ENCODE measurements at regions not wholly inside any gene's neighbourhood (a gene's known extent, or its start where the extent isn't known, plus 50 kb on each side); places are given as distances from the start of the nearest gene placed in this dataset.
A peak's percentile ranks its signal among the peaks of the same experiment; 100 is the strongest.

DNA sequence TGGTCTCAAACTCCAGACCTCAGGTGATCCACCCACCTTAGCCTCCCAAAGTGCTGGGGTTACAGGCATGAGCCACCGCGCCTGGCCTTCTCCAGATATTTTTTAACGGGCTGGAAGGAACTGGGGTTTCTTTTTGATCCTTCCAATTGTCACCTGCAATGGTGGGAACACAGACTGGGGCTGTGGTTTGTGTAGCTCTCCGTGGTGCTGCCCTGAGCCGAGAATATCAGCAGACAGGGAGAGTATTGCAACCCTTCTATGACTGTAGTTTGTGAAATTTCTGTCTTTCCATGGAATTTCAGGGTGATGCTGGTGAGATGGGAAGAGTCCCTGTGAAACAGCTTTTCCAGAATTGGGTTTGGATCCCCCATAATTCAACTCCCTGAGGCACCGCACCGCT, 263.5 kb downstream of the ENGASE start:
- no peak for DNase-seq

DNA sequence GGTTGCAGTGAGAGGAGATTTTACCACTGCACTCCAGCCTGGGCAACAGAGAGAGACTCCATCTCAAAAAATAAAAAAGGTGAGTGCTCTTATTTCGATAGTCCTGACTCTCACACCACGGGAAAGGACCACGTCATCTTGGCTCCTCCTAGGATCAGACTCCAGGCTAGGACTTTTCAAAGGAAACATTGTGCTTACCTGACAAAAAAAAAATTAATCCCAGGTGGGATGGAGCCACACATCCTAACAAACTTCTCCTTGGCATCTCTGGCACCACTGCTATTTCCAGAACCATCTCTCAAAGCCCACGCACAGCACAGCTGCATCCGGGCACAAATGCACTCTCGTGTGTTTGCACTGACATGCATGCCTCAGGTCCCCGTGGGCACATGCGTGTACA, 262.4 kb downstream of the ENGASE start:
- no peak for DNase-seq

DNA sequence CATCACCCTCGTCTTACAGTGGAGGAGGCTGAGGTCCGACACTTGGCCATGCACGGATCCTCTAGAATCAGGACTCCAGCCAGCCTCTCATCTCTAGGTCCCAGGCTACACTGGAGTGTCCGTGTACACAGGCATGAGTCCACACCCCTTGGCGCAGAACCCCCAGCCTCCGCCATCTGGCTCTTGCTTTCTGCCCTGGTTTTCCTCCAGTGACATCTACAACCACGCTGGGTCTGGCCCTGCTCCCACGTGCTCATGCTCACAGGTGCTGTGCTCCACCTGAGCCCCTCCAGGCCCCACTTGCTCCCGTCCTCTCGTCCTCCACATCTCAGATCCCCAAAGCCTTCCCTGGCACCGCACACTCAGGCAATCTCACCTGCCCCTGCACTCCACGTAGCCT, 260.8 kb downstream of the ENGASE start:
- no peak for DNase-seq

DNA sequence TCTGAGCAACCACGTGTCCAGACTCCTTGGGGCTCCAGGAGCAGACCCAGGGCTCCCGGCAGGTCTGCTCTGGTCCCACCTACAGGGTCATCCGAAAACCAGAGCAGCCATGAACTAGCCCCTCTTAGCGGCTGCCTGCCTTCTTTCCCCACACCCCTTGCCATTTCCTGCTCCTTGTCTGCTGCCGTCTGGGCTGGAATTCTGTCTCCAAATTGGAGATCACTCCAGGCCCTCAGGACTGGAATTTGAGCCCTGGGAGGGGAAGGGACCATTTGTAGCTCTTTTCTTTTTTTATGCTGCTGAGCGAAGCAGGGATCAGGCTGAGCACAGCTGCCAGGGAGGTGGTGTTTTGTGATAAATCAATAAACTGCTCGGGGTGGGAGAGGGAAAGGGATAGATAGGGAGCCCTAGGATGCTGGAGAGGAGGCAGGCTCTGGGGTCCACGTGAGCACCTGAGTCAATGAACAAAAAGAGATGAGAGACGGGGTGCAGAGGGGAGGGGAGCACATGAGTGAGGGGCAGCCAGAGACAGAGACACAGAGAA, 257.5 kb downstream of the ENGASE start:
- peak; percentile 73 for DNase-seq

DNA sequence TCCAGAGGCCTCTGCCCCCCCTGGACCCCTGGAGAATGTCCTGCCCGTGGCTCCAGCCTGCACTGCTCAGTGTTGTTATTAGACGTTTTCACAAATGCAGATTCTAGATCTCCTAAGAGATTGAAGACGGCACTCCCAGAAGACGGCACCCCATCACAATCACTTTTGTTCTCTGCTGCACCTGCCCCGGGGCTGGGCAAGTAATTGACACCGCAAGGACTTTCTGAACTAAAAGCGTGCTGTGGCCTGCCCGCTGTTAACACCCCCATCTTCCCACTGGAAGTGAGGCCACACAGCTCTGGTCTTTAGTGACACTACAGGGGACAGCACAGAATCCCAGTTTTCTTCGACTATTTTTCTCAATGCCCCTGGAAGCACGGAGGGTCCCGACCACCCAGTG, 256.9 kb downstream of the ENGASE start:
- DNase-seq: no peak

DNA sequence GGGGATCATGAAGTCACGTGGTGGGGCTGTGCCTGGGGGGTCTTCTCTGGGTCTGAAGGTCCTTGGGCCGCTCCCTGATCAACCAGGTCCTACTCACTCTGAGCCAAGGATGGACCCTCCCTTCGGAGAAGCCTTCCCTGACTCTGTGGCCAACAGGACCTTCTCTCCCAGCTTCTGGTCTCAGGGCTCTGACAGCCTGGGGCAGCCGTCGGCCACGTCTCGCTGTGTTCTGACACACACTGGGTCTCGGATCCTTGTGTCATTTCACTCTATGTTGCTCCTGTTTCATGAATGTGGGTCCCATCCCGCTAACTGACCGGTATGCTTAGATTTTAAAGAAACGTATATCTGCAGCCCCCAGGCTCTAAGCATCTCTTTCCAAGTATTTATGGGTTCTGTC, 256.1 kb downstream of the ENGASE start:
- DNase-seq: no peak

DNA sequence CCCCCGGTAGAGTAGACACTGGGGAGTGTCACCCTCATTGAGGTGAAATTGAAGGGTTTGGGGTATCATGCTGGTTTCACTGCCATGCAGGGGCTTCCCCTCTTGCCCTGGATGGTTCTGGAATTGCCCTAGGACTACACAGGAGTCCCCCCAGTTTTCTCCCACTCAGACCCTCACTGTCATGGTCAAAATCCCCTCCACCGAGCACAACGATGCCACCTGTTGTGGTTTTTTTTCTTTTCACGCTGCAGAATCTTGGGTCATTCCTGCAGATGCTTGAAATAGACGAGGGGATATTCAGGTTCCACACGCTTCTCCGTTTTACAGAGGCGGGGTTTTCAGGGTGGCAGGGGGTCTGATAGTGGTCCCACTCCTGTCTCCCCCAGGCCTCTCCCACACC, 255.6 kb downstream of the ENGASE start:
- DNase-seq: no peak

DNA sequence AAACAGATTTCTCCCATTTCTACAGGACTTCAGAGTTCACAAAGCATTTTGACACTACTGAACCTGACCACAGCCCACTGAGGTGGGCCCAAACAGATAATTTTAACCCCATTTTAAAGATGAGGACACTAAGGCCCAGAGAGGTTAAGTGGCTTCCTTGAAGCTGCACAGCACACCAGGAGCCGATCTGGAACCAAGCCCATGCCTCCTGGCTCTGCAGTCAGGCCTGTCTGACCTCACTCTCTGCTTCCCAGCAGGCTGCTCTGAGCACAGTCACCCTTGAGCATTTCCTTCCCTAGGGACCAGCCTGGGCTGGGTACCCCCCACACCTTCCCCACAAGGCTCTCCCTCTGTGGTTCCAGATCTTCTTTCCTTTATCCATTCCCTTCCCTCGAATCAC, 252.2 kb downstream of the ENGASE start:
- DNase-seq: no peak

DNA sequence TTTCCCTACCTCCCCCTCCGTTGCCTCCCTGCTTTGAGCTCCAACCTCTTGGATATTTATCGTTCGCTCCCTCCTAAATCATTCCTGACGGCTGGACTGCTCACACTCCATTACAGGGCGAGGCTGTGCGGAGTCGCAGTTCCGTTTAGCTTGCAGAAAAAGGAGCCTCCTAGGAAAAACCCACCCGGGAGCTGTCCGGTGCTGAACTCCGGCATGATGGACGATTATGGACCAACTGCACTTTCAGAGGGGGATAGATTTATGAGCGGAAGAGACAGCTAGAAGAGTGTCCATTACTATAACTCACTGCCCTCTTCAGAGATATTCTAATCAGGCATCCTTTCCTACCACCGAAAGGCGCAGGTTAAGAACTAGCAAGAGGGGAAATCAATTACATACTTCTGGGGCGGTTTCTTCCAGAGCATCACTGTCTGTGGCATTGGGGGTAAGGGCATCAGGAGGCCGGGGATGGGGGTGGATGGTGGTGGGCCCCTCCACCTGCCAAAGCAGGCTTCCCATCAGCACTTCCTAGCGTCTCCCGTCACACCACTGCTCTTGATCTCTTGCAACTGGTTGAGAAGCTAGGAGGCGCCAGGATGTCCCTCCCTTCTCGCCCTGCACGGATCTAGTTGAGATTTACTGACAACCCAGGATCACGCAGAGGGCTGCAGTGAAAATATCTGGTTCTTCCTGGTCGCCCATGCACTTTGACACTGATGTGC, 251.2 kb downstream of the ENGASE start:
- no peak for DNase-seq

DNA sequence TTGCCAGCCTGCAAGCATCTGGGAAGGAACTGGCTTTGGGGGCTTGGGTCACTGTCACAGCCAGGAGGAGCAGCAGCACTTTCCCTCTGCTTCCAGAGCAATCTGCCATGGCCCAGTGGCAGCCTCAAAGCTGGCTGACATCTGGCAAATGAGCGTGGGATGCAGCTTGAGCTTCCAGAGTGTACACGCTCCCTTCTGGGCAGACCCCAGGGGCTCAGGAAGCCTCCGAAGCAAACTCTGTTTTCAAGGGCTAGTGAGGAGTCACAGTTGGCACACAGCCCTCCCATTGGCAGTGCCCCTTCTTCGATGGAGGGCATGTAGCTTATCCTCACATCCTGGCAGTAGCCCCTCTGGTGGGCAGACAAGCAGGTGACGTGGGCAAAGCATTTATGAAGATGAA, 249.6 kb downstream of the ENGASE start:
- peak; percentile 63 for DNase-seq

DNA sequence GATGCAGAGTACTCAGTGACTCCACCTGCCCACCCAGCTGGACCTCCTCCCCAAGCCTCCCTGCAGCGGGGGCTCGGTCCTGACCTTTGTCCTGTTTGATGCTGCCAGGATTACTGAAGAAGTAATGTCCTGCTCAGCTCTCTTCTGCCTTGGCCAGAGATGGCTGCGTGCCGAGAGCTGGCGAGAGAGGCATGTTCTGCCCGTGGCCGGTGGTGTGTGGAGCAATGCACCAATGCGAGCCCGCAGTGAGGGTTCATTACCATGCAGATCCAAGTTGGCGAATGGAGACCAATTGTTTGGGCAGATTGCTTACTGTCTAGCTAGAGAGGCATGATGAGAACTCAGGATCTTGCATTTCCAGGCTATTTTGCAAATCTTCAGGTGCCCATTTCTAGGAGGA, 248.9 kb downstream of the ENGASE start:
- DNase-seq: no peak

DNA sequence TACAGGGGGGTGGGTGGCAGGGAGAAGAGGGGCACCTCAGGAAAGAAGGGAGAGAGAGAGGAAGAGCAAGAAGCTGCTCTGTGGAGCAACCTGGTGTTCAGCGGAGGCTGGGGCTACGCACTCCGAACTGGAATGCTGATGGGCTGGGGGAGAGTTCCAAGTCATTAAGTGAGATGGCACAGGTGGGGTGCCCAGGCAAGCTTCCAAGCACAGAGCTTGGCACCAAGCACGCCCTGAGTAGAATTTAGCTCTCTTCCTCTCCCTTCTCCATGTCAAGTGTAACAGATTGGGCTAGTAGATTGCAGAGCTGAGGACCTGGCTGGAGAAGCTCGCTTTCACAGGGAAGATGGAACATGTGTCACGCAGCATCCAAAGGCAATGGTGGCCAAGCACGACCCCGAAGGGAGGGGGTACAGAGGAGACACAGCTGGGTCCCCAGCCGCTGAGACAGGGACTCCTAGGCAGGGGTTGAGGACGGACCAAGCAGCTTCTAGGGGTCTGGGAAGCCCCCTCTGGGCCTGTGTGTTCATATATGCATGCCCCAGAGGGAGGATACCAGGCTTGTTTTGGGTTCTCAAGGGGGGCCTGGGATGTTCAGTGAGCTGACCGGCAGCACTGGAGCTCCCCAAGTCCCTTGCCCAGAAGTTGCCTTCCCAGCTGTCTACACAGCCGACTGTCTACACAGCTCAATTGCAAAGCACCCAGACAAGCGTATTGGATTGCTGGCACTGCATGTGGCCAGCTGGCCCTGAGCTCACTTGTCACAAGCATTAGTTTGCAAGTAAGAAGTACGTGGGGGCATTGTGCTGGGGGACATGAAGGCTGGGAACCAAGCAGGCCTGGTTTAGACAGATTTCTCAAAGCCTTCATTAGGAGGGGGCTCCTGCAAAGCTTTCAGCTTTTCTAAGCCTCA, 247.8 kb downstream of the ENGASE start:
- no peak for DNase-seq

DNA sequence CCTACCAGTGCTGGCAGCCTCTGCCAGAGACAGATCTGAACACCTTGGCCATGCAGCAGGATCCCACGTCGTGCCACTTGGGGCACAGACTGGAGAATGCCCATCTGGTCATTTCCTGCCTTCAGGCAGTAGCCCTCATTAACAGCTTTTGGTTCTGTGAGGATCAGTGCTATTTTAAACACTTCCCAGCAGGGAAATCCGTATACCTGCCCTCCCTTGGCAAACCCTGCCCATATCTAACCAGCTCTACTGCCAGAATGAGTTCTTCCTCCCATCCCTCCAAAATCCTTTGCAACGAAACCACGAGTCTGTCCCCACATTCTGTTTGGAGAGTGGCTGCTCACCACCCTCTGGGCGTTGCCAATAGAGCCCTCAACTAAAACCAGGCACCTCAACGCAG, 245.7 kb downstream of the ENGASE start:
- DNase-seq: no peak

DNA sequence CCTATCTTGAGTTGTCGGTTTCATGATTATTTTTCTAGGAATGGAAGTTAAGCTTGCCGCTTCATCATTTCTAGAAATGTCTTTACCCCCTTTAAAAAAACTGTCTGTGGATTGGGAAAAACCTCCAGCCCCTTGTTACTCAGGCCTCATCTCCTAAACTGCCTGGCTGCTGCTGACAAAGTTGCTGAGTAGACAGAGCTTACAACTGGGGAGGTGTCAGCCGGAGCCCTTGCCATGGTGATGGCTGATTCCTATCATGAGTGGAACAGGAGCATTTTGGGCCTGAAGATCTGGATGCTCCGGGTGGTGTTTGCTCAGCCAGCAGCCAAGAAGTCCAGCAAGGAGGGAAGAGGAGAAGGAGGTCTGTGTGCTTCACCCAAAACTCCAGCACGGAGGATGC, 243.3 kb downstream of the ENGASE start:
- DNase-seq: no peak

DNA sequence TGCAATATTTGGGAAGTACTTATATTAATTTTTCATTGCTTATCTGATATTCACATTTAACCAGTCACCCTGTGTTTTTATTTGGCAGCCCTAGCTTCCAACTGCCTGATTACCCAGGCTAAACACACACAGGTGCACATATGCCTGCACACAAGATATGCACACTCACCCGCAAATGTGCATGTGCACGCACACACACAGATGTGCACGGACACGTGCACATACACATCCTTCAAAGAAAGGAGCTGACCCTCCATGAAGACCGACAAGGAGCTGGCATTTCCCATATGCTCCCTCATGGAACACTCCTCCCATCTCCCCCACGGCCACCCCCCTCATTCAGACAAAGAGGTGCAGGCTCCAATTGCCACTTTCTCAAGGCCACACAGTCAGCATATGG, 242.2 kb downstream of the ENGASE start:
- DNase-seq: no peak

DNA sequence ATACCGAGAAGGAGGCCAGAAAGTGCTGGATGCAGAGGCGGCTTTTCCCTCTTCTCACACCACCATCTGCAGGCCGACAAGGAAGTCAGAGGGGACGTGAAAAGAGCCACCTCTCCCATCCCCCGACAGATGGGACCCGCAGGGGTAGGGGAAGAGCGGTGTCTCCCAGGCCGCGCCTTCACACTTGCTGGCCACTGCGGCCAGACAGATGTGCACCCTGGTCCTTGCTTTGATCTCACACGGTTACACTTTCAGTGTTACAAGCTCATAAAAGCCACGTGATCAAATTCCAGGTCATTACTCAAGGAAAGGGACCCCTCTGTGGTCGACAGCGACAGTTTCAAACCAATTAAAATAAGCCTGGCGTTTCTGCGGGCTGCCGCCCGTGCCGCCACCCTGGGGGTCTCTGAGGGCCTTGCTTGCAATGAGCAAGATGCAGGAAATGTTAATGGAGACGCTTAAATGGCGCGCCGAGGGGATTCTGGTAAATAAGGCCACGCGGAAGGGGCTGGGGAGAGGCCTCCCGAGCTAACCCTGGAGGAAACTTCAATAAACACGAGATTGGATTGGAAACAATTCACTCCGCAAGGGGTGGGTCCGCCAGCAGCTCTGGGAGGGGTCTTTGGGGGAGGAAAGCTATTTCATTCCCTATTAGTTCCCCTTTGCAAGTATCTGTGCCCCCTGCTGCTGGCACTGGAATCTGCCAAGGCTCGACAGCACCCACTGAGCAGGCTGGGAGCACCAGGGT, 240.9 kb downstream of the ENGASE start:
- no peak for DNase-seq

DNA sequence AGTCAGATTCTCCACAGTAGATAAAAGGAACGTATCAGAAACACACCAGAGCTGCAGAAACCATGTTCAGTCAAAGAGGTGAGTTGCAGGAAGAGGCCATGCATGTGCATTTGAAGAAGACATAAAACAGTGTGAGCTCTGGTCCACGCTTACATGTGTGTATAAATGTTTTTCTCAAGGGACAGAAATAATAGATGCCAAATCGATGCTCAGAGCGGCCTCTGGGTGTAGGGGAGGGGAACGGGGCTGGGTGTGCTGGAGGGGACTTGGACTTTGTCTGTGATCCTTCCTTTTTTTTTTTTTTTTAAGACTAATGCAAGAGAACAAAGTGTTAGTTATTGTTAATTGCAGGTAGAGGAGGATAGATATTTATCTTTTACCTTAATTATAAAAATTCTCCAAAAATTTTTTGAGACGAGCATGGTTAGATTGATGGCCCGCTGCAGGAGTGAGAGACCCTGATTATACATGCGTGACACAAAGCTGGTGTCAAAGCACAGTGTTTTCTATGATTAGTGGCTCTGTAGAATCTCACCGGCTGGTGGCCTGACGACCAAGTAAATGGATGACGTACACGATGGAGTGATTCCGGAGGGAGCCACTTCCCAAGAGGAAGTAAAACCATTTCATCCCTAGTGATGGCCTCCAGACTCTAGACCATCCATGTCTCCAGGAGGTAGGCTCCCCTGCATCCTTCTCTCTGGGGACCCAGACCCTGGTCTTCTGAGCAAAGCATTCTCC, 240.2 kb downstream of the ENGASE start:
- no peak for DNase-seq

DNA sequence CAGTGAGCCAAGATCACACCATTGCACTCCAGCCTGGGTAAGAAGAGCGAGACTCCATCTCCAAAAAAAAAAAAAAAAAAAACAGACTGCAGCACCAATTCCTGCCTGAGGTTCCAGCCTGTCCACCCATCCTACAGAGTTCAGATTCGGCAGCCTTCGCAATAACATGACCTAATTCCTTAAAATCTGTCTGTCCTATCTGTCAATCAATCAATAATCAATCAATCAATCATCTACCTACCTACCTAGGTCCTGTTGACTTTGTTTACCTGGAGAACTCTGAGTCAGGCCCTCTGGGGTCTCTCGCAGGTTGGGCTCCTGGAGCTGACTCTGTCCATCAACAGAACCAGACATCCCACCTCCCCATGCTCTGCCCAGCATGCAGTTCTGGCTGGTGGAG, 236.7 kb downstream of the ENGASE start:
- no peak for DNase-seq

DNA sequence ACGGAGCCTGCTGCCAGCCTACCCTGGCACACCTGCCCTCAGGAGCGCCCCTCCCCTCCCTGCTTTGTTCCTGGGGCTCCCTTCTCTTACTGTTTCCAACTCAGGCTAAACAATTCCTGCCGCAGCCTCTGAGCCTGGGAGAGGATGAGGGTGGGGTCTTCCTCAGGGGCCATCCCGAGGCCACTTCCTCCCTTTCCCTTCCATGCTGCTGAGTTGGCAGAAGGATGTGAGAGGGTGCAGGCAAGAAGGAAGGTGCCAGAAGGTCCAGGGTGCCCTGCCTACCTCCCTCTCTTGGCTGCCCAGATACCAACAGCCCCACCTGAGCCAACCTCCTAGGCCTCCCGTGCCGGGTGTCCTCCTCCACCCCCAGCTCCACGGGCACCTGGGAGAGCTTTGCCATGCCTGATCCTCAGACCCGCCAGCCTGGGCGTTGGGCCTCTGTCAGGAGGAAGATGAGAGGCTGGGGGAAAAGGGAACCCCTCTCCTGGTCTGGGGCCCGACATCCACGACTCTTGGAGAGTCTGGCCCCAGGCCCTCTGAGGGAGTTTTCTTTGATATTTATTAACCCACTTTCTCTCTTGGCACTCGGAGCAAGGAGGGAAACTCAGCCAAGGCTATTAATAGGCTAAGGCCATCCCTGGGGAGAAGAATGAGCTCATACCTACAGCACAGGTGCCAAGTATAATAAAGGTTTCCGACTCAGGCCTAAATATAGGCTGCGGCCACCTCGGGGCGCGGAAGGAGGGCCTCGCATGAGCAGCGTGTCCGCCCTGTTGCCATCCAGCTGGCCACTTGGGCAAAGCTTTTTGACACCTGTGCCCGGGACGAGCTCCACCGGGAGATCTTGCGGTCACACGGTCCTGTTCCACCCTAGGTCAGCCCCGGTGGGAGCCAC, 232.0 kb downstream of the ENGASE start:
- DNase-seq: peak; percentile 34

DNA sequence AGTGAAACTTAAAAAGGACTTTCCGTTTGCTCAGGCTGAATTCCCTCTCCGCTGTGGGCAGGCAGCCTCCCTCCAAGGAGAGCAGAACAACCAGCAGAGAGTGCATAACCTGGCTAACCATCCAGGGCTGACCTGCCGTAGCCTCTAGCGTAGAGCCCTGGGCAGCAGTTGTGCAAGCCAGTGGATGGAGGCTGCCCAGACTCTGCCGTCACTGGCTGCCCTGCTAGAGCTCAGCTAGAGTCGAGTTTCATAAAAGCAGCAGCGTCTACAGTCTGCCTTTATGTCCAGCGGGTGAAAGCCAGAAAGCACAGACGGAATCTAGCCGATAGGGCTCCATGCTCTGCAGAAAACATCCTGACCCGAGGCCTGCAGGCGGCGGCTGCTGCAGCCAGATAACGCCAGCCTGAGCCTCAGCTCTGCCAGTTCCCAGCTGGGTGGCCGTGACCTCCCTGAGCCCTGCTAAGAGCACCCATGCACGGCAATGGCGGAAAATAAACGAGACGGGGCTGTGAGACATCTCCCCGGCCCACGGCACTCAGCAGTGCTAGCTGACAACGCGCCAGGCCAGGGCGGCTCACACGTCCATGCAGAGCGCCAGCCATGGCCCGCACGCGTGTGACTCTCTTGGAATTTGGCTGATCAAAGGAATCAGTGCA, 231.3 kb downstream of the ENGASE start:
- no peak for DNase-seq

DNA sequence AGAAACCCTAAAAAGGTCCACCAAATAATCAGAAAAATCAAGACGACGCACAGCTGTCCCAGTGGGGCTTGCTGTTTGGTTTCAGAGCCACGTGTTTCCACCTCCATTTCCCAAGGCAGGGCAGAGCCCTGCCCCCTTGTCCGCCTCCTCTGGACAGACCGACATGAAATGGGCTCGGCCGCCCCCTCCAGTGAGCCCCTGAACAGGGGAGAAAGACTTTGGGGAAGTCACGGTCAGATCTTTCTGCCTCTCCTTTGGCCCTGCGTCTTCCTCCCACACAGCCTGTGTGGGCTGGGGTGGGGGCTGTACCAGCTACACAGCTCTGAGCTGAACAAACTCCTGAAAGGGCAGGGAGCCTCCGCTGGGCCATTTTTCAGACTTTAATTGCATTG, 230.7 kb downstream of the ENGASE start:
- DNase-seq: no peak

All from NCI-H2171 (cell line).